CD4-positive, alpha-beta T cell treated with Interleukin-4 for 4 hours (primary cell): ENCODE measurements at regions not wholly inside any gene's neighbourhood (a gene's known extent, or its start where the extent isn't known, plus 50 kb on each side); places are given as distances from the start of the nearest gene placed in this dataset.
"Not testable (repeated sequence)": the region's sequence is repeated elsewhere in the genome, so short reads cannot be mapped to it uniquely, and the experiment has no call there.

Experiments
- DNase-seq: peaks from one replicate; pipeline ENCODE4 v3.0.0-alpha.2; 2020

- DNase-seq, result no peak
Measured at GRCh38 chr4:18103876-18104605, 82.5 kb upstream of the LCORL start.

- no peak for DNase-seq
Measured at GRCh38 chr4:18100657-18101056, 79.1 kb upstream of the LCORL start.

DNA sequence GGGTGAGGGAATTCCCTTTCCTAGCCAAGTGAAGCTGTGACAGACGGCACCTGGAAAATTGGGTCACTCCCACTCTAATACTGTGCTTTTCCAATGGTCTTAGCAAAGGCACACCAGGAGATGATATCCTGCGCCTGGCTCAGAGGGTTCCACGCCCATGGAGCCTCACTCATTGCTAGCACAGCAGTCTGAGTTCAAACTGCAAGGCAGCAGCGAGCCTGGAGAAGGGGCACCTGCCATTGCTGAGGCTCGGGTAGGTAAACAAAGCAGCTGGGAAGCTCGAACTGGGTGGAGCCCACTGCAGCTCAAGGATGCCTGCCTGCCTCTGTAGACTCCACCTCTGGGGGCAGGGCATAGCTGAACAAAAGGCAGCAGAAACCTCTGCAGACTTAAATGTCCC, 68.9 kb upstream of the LCORL start:
- DNase-seq, result not testable (repeated sequence)

DNA sequence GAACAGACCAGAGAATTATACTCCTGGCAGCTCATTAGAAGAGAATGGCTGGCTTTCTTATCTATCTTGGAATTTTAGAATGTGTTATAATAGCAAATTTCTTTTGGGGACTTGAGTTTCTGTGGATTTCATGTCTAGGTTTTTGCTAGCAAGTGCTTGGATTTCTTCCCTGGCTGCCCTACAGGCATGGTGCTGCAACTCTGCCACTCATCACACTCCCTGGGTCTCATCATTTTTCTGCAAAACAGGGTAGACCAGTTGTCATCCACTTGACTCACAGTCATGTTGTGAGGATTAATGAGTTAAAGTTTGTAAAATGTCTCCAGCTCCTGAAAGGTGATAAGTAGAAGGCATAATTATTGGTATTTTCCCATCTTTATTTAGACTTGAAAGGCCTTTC, 60.7 kb upstream of the LCORL start:
- DNase-seq, result no peak

GRCh38 chr4:18081708-18082107, 60.2 kb upstream of the LCORL start:
- DNase-seq, result no peak

GRCh38 chr4:18077808-18078207, 56.3 kb upstream of the LCORL start:
- no peak for DNase-seq

GRCh38 chr4:18075823-18076433, 54.4 kb upstream of the LCORL start:
- DNase-seq, result peak; percentile 13

- no peak for DNase-seq
Measured at GRCh38 chr4:18071894-18072293, 50.3 kb upstream of the LCORL start.
